NAMALWA (cell line): ENCODE measurements at regions not wholly inside any gene's neighbourhood (a gene's known extent, or its start where the extent isn't known, plus 50 kb on each side); places are given as distances from the start of the nearest gene placed in this dataset.

Experiments
- DNase-seq: peaks from one replicate; pipeline ENCODE4 v3.0.0-alpha.2; 2015; ENCODE audit warnings: low spot score

DNA sequence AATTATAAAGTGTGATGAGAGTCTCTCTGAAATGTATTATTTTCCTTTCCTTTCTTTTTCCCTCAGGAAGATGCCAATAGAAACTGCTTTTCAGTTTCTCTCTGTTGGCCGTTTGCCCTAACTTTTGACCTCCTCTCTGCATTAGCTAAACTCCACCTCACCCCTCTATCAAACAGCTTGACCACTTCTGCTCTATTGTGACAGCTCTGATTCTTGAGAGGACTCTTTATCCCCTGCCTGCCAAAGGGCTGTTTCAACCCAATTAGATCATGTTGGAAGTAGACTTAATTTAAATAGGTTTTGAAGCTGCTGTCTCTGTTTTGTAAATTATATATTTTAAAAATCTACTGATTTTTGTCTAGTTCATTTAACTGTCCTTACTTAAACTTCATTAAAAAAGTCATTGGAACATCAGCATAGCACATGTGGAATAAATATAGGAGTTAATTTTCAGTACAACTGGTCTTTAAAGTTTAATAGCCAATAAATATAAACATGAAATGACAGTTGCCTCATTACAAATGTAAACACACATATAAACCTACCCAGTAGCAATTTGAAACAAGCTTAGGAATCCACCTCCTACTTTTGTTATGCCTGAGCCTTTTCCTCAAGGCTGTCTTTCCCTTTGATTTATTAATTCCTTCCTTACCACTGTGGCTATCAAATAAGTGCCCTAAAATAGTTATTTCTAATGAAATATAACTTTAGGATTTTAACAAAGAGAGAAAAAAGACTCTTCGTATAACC is 152.0 kb downstream of the CHRM3 start:
- DNase-seq: no peak

- no peak for DNase-seq
These were observed 152.7 kb downstream of the CHRM3 start for GRCh38 chr1:239539051-239539450.

- DNase-seq: no peak
These were observed 153.4 kb downstream of the CHRM3 start for GRCh38 chr1:239539812-239540211.

- DNase-seq: no peak
These were observed 157.5 kb downstream of the CHRM3 start for GRCh38 chr1:239543873-239544272.

DNA sequence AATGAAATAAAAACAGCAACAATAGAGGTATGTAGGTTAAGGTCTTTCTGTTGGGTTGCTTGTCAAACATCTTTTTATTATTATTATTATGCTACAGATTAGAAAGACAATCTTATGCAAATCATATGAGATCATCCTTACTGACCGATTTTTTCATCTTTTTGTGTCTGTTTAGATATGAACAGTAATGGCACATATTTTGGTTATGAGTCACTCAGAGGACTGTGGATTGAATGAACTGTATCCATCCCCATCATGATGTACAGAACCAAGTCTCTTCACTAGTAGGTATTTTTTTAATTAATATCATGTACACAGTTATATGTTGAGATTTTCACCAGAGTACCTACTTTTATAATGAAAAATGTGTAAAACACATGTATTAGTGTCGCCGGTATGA is 159.1 kb downstream of the CHRM3 start:
- no peak for DNase-seq

GRCh38 chr1:239547987-239548386 is 161.6 kb downstream of the CHRM3 start:
- no peak for DNase-seq

- no peak for DNase-seq
These were observed 163.8 kb downstream of the CHRM3 start for GRCh38 chr1:239550178-239550577.

DNA sequence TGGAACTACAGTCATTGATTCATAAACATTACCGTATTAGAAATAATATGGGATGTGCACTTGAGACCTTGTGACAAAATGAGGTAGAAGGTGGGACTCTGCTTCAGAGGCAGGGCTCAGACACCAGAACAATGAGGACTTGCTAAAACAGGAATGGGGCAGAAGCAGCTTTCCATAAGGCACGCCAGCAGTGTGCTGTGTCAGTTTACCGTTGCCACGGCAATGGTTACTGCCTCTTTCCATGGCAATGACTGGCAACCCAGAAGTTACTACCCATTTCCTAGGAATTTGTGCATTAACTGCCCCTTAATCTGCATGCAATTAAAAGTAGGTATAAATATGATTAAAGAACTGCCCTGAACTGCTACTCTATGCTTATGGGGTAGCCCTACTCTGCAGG is 169.0 kb downstream of the CHRM3 start:
- no peak for DNase-seq

GRCh38 chr1:239558559-239558958 is 172.2 kb downstream of the CHRM3 start:
- DNase-seq: no peak

DNA sequence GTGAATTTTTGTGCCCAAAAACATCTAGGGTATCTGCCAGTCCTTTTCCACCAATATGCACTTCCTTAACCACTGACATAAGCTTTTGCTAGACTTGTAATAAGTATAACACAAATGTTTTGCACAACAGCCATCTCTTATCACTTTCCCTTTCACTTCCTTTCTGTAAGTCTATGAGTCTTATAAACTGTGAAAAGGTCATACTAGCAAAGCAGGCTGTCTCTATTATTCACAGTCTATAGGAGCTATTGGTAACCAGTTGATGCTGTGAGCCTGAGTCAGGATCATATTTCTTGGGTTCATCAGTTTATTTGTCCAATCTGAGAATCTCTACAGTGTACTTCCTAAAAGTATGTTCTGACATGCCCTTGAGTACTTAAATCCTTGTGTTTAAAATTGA is 172.6 kb downstream of the CHRM3 start:
- DNase-seq: no peak

- DNase-seq: no peak
These were observed 174.6 kb downstream of the CHRM3 start for GRCh38 chr1:239560921-239561320.

- DNase-seq: no peak
These were observed 175.7 kb downstream of the CHRM3 start for GRCh38 chr1:239562095-239562494.

GRCh38 chr1:239563681-239564080 is 177.3 kb downstream of the CHRM3 start:
- DNase-seq: no peak

- DNase-seq: no peak
These were observed 179.7 kb downstream of the CHRM3 start for GRCh38 chr1:239566074-239566473.

DNA sequence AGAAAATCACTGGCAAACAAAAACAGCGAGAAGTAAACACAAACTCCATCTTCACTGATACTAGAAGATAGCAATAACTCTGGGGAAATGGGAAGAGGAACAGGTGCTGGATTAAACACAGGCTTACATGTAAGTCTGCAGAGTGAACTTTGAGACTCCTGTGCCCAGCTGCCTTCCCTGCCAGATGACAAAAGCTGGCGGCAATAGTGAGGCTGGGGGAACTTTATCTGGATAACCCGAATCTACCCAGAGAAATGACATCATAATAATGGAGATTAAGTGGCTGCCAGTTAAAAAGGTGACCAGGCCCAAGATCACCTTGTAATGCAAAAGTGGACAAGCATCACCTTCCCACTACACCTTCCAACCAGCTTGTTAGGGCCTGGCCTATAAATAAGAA is 184.5 kb downstream of the CHRM3 start:
- no peak for DNase-seq

DNA sequence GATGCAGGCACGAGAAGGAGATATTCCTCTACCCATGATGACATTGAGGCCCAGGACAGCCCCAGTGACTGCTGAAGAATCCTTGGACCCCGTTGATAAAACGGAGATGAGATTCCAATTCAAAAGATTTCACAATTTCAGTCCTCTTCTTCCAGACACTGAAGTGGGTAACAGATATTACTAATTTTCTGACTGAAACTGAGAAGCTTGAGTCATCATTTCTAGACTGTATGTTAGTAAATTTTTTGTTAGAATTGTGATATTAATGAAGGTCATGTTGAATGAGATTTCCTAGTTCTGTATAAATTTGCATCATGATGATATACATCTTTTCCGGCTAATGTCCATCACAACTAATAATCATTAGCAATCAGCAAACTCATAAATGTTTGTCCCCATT is 185.8 kb downstream of the CHRM3 start:
- DNase-seq: no peak

- DNase-seq: no peak
These were observed 187.7 kb downstream of the CHRM3 start for GRCh38 chr1:239574112-239574511.

DNA sequence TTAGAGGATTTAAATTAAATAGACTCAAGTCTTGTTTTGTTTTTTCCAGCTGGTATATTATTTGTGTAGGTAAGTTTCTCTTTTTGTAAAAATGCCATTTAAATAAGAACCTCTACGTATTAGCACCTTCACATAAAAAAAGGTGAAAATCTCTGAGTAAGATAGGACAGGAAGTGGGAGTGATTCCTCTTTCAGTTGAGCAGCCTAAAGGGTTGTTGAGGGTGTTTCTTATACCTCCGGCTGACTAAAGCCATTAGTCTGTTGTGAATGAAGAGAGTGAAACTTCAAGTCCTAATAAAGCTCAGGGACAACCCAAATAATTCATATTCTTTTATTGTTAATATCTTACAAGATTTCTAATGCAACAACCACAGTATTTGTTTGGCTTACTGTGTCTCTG is 188.7 kb downstream of the CHRM3 start:
- no peak for DNase-seq

DNA sequence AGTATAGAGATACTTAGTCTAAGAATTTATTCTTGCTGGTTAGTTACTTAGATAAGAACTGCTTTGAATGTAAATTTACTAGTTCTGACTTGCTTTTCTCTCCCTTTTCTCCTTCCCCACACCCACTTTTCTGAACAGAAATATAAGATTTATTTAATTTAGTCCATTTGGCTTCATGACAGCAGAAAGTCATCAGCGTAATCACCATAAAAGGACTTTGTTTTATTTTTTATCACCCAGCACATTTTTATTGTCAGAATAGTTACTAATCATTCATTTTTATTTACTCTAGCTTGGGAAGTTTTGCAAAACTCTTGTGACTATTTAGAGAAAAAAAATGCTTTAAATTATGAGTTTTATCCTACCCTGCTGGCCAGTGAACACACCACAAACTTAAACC is 197.2 kb downstream of the CHRM3 start:
- DNase-seq: no peak

GRCh38 chr1:239586128-239586527 is 199.8 kb downstream of the CHRM3 start:
- no peak for DNase-seq

DNA sequence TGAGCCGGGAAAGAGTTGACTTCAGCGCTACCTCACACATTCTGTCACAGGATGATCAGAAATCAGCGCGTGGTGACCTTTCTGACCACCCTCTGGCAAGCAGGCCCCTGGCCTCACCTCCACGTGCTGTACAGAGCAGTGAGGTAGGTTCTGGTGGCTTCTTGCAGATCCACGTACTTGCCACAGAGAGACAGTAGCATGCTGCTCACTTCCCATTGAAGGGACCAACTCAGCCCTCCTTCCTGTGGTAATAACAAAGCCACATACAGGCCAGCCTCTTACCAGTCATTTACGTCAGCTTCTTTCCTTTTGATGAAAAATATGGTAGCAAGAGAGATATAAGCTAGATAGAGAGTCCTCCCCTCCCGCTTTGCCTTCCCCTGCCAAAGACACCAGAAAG is 200.7 kb downstream of the CHRM3 start:
- no peak for DNase-seq

DNA sequence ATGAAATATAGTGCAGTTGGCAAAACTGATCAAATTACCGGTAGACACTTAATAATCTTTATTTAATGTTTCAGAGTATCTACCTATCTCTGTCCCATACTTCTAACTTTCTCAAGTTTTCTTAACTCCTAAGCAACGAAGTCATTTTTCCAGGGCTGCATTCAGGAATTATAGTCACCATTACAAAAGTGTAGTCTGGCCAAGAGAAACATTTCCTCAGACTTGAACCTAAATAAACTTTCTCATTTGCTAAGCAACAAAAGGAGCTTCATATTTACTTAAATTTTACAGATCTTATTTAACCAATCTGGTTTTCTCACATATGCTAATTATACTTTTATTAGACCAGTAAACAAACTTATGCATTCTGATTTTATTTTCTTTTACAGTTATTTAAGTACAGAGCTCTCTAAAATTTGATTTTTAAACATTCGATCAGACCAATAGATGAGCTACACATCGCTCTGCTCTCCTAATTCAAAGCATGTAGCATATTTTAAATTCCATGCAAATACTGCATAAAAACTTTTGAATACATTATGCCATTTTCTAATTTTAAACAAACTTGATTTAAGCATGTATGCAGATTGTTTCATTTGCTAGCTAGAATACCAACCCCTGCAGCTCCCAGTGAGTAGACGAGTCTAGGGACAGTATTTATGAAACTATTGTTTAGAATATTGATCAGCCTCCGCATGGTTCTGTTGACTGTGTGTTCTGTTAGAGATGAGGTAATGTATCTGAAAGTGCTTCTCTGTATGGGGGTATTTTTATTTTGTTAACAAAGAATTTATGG is 201.4 kb downstream of the CHRM3 start:
- DNase-seq: no peak

GRCh38 chr1:239590556-239590955 is 204.2 kb downstream of the CHRM3 start:
- DNase-seq: no peak

- no peak for DNase-seq
These were observed 207.2 kb downstream of the CHRM3 start for GRCh38 chr1:239593527-239593926.
